Adipocyte (in vitro differentiated cells): ENCODE measurements at regions not wholly inside any gene's neighbourhood (a gene's known extent, or its start where the extent isn't known, plus 50 kb on each side); places are given as distances from the start of the nearest gene placed in this dataset.

Experiments
- DNase-seq: peaks from one replicate; pipeline ENCODE4 v3.0.0-alpha.2; 2015; ENCODE audit warnings: low read depth
- H3K27me3 ChIP-seq: replicated peaks from 2 replicates; pipeline ENCODE4 v1.7.0; 2013; ENCODE audit warnings: mild to moderate bottlenecking, low read length, moderate library complexity; ENCODE audit not compliant: control insufficient read depth, insufficient read depth
- H3K36me3 ChIP-seq: 2 replicates; pipeline ENCODE4 v1.7.0; 2013; ENCODE audit warnings: low read length, mild to moderate bottlenecking, moderate library complexity; ENCODE audit not compliant: control insufficient read depth, insufficient read depth, severe bottlenecking
- H3K4me1 ChIP-seq: 2 replicates; pipeline ENCODE4 v1.7.0; 2013; ENCODE audit warnings: mild to moderate bottlenecking, low read length, moderate library complexity; ENCODE audit not compliant: control insufficient read depth, insufficient read depth
- H3K4me3 ChIP-seq: 2 replicates; pipeline ENCODE4 v1.7.0; 2013; ENCODE audit warnings: mild to moderate bottlenecking, low read length, moderate library complexity
- H3K9ac ChIP-seq: 2 replicates; pipeline ENCODE4 v1.7.0; 2013; ENCODE audit warnings: mild to moderate bottlenecking, low read length, moderate library complexity
- H3K9me3 ChIP-seq: 2 replicates; pipeline ENCODE4 v1.7.0; 2013; ENCODE audit warnings: mild to moderate bottlenecking, low read length, moderate library complexity; ENCODE audit not compliant: control insufficient read depth

DNA sequence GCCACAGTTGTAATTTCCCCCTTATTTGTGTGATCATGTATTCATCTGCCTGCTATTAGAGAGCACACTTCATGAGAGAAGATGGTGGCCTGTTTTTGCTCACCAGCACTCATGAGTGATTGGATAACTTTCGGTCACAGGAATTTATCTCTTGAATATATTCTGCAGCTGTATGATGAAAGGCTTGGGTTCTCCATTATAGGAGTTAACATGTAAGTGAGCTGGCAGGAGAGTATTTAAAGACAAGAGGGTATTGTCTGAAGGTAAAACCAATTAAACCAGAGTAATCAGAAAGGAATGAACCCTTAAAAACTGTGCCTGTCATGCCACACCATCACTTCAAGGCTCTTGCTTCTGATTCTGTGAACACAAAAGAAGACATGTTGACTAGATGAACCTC is 574.9 kb upstream of the CAMK1G start:
- Histone ChIP-seq H3K36me3 (no peaks in the 10 kb centered on the region), H3K9me3 (no peaks in the 10 kb centered on the region), H3K27me3 (no peaks in the 10 kb centered on the region), H3K4me3 (no peak overlapping the region), H3K4me1 (no peaks in the 10 kb centered on the region), H3K9ac (no peak overlapping the region)
- DNase-seq: no peak

DNA sequence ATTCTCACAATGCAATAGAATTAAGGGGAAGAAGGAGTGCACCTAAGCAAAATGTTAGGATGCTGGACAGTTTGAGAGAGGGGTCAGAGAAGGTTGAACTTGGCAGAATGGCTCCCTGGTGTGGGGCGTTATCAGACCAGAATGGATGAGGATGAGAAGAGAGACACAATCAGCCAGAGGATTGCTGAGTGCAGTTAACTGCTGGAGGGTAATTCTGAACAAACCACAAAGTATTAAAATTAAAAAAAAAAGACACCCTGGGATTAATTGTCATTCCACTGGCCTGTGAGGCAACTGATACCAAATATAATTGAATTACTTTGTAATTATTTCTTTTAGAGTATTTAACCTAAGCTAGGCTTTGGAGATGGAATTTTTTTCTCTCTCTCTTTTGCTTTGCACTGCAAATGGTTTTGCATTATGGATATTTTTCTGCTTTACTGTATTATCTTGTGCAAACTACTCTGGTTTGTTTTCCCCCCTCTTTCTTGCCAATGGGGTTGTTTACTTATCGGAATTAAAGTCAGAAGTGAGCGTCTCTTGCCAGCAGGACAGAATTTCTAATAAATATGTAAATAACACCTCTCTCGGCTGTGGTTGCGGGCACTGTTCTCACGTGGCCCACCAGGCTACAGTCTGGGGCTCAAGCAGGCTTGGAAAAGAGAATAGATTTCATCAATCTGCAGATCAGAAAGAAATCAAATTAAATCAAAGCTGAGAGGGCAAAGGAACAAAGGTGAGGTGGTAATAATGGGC is 572.9 kb upstream of the CAMK1G start:
- DNase-seq: no peak
- H3K4me1 ChIP-seq: no peaks in the 10 kb centered on the region
- no peaks in the 10 kb centered on the region for H3K9me3 ChIP-seq
- H3K9ac ChIP-seq: no peak overlapping the region
- no peaks in the 10 kb centered on the region for H3K27me3 ChIP-seq
- H3K4me3 ChIP-seq: no peak overlapping the region
- no peaks in the 10 kb centered on the region for H3K36me3 ChIP-seq

DNA sequence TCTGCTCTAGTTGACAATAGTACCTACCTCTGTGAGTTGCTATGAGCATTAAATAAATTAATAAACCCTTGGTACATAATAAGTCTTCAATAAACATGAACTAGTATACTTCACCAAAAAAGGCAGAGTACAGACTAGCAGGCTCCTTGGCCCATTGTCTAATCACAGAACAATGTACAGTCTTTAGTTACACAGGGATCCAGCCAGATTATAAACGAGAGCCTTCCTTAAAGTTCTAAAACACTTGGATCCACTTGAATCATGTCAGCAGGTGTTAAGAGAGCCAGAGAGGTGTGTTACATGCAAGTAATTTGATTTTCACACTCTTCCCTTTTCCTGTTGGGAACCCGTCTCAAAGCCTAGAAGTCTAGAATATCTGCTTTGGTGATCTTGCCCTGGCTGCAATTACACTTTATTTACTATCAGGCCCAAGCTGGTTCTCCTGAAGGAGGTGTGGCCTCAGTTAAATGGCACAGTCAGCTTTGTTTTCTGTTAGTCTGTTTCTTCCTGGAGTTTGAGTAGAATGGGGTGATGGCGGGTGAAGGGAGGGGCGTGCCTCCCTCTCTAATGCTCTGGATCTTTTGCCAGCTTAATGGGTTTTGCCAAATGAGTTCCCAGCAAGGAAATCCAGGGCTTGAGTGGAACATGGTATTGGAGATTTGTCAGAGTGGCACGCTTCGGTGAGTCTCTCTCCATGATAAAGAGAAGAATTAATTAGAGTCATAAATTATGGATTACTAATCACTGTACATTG is 570.9 kb upstream of the CAMK1G start:
- DNase-seq: no peak
- no peaks in the 10 kb centered on the region for H3K4me1 ChIP-seq
- no peak overlapping the region for H3K4me3 ChIP-seq
- H3K9me3 ChIP-seq: peaks cover 6% of the 10 kb centered on the region
- H3K27me3 ChIP-seq: no peaks in the 10 kb centered on the region
- no peak overlapping the region for H3K9ac ChIP-seq
- no peaks in the 10 kb centered on the region for H3K36me3 ChIP-seq

DNA sequence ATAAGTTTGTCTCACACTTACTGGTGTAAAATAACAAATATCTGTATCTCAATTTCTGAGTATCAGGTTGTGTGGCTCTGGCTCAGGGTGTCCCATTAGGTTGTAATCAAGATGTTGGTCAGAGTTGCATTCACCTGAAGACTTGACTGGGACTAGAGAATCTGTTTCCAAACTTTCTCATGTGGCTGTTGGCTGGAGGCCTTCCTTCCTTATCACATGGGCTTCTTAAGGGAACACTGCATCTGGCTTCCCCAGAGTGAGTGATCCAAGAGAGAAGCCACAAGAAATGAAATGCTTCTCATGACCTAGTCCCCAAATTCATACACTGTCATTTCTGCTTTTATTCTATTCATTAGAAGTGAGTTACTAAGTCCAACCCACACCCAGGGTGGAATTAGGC is 568.4 kb upstream of the CAMK1G start:
- no peak overlapping the region for H3K4me3 ChIP-seq
- peaks cover 6% of the 10 kb centered on the region for H3K9me3 ChIP-seq
- H3K4me1 ChIP-seq: no peaks in the 10 kb centered on the region
- H3K36me3 ChIP-seq: no peaks in the 10 kb centered on the region
- H3K27me3 ChIP-seq: no peaks in the 10 kb centered on the region
- no peak overlapping the region for H3K9ac ChIP-seq
- no peak for DNase-seq

DNA sequence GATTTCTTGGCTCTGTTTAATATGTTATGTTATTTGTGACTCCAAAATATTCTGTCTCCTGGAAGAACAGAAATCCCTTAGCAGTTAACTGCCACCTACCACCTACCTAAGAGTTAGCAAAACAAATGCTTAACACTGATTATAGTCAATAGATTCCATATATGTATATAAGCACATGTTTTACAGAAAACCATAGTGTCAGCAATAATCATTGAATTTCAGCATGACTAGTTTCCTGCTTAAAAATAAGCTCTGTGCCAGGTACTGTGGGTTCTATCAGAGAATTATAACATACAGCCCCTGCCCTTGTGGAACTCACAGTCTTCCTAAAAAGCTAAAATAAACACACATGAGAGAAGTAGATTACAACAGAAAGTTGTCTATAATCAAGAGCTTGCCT is 561.9 kb upstream of the CAMK1G start:
- Histone ChIP-seq H3K36me3 (no peaks in the 10 kb centered on the region), H3K9me3 (peaks cover 6% of the 10 kb centered on the region)

DNA sequence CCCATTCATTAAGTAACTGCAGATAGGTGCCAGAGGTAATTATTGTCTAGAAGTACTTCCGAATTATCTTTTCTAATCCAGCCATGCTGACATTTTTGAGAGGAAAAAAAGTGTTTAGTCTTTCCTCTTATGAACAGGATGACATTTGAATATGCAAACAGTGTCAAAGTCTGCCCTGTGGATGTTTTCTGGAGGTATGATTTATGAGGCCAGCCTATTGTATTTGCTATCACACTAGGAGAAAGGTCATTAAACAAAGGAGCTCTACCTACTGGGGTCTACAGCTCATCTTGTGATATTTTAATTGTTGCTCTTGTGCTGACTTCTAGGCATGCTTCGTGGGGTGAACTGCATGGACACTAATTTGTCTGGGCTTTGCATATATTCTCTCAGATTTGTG is 559.7 kb upstream of the CAMK1G start:
- Histone ChIP-seq H3K27me3 (peaks cover 7% of the 10 kb centered on the region), H3K9ac (no peak overlapping the region), H3K9me3 (no peaks in the 10 kb centered on the region), H3K36me3 (no peaks in the 10 kb centered on the region), H3K4me1 (no peaks in the 10 kb centered on the region), H3K4me3 (no peak overlapping the region)
- DNase-seq: no peak

More for the DNA sequence above, 561.9 kb upstream of the CAMK1G start:
- Histone ChIP-seq H3K4me3 (no peak overlapping the region), H3K9ac (no peak overlapping the region), H3K27me3 (peaks cover 7% of the 10 kb centered on the region), H3K4me1 (no peaks in the 10 kb centered on the region)
- DNase-seq: no peak

DNA sequence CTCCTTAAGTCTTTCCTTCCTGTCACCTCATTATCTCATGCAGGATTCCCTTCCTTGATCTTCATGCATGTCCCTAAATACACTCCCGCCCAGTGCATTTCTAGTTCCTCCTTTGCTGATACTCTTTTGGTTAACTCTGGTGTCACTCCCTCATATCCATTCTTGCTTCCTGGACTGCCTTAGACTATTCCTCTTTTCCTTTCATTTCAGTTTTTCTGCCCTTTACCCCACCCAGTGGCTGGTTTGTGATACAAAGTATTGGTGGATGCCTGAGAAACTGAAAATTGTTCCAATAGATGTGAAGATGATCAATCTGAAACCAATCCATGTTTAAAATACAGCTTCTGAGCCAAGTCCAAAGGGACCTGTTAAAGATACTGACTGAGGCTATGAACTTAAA is 553.8 kb upstream of the CAMK1G start:
- DNase-seq: peak; percentile 5
- no peaks in the 10 kb centered on the region for H3K9me3 ChIP-seq

DNA sequence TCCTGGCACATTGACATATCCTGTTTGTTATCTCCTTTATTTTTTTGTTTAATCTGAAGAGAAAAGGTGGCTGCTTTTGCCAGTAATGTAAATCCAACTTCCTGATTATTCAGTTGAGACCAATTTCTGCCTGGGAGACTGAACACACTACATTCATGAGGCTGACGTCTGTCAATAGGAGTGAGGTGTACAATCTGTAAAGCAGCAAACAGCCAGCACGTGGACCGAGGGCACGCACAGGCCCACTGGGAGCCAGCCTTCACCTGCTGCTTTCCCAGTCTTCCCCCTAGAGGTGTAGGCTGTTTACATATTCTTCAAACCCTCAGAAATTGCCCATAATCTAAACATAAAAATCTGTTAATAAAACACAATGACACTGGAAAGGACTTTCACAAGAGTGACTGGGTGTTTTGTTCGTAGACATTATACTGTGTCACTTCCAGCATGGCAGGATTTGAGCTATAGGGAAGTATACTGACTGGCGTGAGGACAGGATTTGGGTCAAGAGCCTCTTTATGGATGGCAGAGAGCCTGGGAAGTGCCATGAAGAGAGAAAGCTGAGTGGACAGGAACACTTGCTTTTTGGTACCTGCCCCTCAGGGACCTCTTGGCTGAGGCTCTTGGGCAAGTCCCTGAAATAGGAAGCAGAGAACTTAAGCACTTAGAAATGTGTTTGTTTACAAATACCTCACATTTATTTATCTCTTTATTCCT is 552.9 kb upstream of the CAMK1G start:
- no peak overlapping the region for H3K4me3 ChIP-seq
- no peaks in the 10 kb centered on the region for H3K27me3 ChIP-seq
- no peaks in the 10 kb centered on the region for H3K36me3 ChIP-seq
- H3K9me3 ChIP-seq: no peaks in the 10 kb centered on the region
- H3K9ac ChIP-seq: no peak overlapping the region
- no peaks in the 10 kb centered on the region for H3K4me1 ChIP-seq
- no peak for DNase-seq

More for the DNA sequence above, 553.8 kb upstream of the CAMK1G start:
- Histone ChIP-seq H3K27me3 (no peaks in the 10 kb centered on the region), H3K4me3 (no peak overlapping the region), H3K4me1 (no peaks in the 10 kb centered on the region), H3K9ac (no peak overlapping the region), H3K36me3 (no peaks in the 10 kb centered on the region)

DNA sequence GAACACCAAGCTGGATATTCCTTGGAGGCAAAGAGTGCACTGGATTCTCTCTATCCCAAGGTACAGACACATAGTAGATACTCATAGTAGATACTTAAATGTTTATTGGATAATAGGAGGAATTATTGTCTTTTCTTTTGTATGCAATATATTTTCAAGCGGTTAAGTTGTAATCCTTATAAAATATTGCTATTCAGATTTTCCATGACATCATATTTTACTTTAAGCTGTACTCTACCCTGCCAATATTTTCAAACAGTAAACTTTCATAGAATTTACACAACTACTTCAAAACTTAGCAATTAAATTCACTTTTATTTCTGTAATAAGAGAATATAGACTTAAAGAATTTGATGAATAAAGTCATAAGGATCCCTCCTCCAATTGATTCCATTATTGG is 546.5 kb upstream of the CAMK1G start:
- peaks cover 8% of the 10 kb centered on the region for H3K4me1 ChIP-seq
- no peaks in the 10 kb centered on the region for H3K27me3 ChIP-seq
- DNase-seq: no peak
- no peak overlapping the region for H3K4me3 ChIP-seq
- no peak overlapping the region for H3K9ac ChIP-seq
- no peaks in the 10 kb centered on the region for H3K36me3 ChIP-seq
- no peaks in the 10 kb centered on the region for H3K9me3 ChIP-seq

DNA sequence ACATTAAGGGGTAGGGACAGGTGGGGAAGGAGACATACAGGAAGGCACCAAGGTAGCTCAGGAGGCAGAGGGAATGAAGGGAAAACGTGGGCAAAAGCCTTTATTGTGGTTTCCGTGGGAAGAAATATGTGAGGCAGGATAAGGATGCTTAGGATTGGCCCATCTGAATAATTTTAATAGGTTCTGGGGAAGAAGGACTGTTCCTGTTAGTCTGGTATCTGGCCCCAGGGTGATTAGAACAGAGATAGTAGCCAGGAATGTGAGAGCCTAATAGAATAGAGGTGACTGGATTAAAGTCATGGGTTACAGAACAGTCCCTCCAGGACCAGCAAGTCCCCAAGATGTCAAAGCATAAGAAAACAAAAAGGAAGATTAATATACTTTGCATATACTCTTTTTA is 545.2 kb upstream of the CAMK1G start:
- Histone ChIP-seq H3K9ac (no peak overlapping the region), H3K4me3 (no peak overlapping the region), H3K27me3 (no peaks in the 10 kb centered on the region), H3K9me3 (no peaks in the 10 kb centered on the region), H3K36me3 (no peaks in the 10 kb centered on the region), H3K4me1 (peaks cover 8% of the 10 kb centered on the region)
- DNase-seq: no peak

DNA sequence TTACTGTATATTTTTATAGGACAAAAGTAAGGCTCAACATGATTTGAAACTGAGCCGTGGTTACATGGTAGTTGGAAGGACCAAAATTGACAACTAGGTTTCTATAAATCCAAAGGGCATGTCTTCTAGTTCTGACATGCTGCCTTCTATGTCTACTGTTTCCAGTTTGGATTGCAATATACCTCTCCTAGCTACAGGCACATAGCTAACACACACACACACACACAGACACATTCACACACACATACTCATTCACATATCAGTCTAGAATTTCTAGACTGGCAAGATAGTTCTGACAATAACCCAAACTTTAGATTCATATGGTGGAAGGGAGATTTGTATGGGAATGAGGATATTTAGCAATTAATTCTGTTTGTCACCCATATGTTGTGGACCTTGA is 544.8 kb upstream of the CAMK1G start:
- peaks cover 8% of the 10 kb centered on the region for H3K4me1 ChIP-seq
- no peaks in the 10 kb centered on the region for H3K27me3 ChIP-seq
- no peaks in the 10 kb centered on the region for H3K9me3 ChIP-seq
- DNase-seq: no peak
- no peaks in the 10 kb centered on the region for H3K36me3 ChIP-seq
- no peak overlapping the region for H3K4me3 ChIP-seq
- H3K9ac ChIP-seq: no peak overlapping the region
